ENCODE measurements at regions not wholly inside any gene's neighbourhood (a gene's known extent, or its start where the extent isn't known, plus 50 kb on each side); places are given as distances from the start of the nearest gene placed in this dataset.

GRCh38 chr7:96501318-96501717, 179.4 kb upstream of the SLC25A13 start:
- no peaks in the 10 kb centered on the region for H3K36me3 ChIP-seq
- no peaks in the 10 kb centered on the region for H3K4me1 ChIP-seq
- no peak overlapping the region for H3K4me3 ChIP-seq
- intact Hi-C loops (cut with DNase I) = no loop called here
- H3K27me3 ChIP-seq = no peaks in the 10 kb centered on the region
- DNase-seq = no peak
- H3K27ac ChIP-seq = no peak overlapping the region
- no peak for TF ChIP-seq EP300 (IDR thresholded peaks at IDR 0.05)
- TF ChIP-seq CTCF (IDR thresholded peaks at IDR 0.05) = no peak
- TF ChIP-seq POLR2A (IDR thresholded peaks at IDR 0.05) = no peak
- TF ChIP-seq POLR2AphosphoS5 (IDR thresholded peaks at IDR 0.05) = no peak
- no peaks in the 10 kb centered on the region for H3K9me3 ChIP-seq

GRCh38 chr7:96499532-96499931, 177.6 kb upstream of the SLC25A13 start:
- Histone ChIP-seq H3K4me3 (no peak overlapping the region), H3K4me1 (no peaks in the 10 kb centered on the region), H3K36me3 (no peaks in the 10 kb centered on the region), H3K27me3 (no peaks in the 10 kb centered on the region), H3K9me3 (no peaks in the 10 kb centered on the region), H3K27ac (no peak overlapping the region)
- intact Hi-C loops (cut with DNase I) = no loop called here
- DNase-seq = no peak
- TF ChIP-seq POLR2A (IDR thresholded peaks at IDR 0.05) (no peak), CTCF (IDR thresholded peaks at IDR 0.05) (no peak), POLR2AphosphoS5 (IDR thresholded peaks at IDR 0.05) (no peak), EP300 (IDR thresholded peaks at IDR 0.05) (no peak)
- WGBS, 2 donors = 47 to 61% methylated on average over 3 of the region's 3 CpGs

- Histone ChIP-seq H3K27ac (no peak overlapping the region), H3K4me1 (no peaks in the 10 kb centered on the region), H3K36me3 (no peaks in the 10 kb centered on the region), H3K9me3 (no peaks in the 10 kb centered on the region), H3K4me3 (no peak overlapping the region), H3K27me3 (no peaks in the 10 kb centered on the region)
- DNase-seq = no peak
- no peak for TF ChIP-seq POLR2AphosphoS5 (IDR thresholded peaks at IDR 0.05)
- TF ChIP-seq CTCF (IDR thresholded peaks at IDR 0.05) = no peak
- no peak for TF ChIP-seq POLR2A (IDR thresholded peaks at IDR 0.05)
- no peak for TF ChIP-seq EP300 (IDR thresholded peaks at IDR 0.05)
- WGBS, 2 donors = 65 to 84% methylated on average over 2 of the region's 2 CpGs
- intact Hi-C loops (cut with DNase I) = no loop called here
These were observed 175.7 kb upstream of the SLC25A13 start for GRCh38 chr7:96497567-96497966.

- H3K4me1 ChIP-seq = no peaks in the 10 kb centered on the region
- H3K4me3 ChIP-seq = no peak overlapping the region
- WGBS, 2 donors = 41 to 42% methylated on average over 6 of the region's 6 CpGs
- no peak overlapping the region for H3K27ac ChIP-seq
- H3K27me3 ChIP-seq = no peaks in the 10 kb centered on the region
- no peak for DNase-seq
- H3K9me3 ChIP-seq = no peaks in the 10 kb centered on the region
- intact Hi-C loops (cut with DNase I) = no loop called here
- no peak for TF ChIP-seq EP300 (IDR thresholded peaks at IDR 0.05)
- TF ChIP-seq POLR2AphosphoS5 (IDR thresholded peaks at IDR 0.05) = no peak
- no peak for TF ChIP-seq CTCF (IDR thresholded peaks at IDR 0.05)
- TF ChIP-seq POLR2A (IDR thresholded peaks at IDR 0.05) = no peak
- H3K36me3 ChIP-seq = no peaks in the 10 kb centered on the region
These were observed 173.9 kb upstream of the SLC25A13 start for GRCh38 chr7:96495751-96496216.

- no peaks in the 10 kb centered on the region for H3K4me1 ChIP-seq
- no peaks in the 10 kb centered on the region for H3K36me3 ChIP-seq
- H3K4me3 ChIP-seq = no peak overlapping the region
- no peaks in the 10 kb centered on the region for H3K9me3 ChIP-seq
- 86 to 87% methylated on average over 4 of the region's 4 CpGs for WGBS, 2 donors
- intact Hi-C loops (cut with DNase I) = no loop called here
- TF ChIP-seq EP300 (IDR thresholded peaks at IDR 0.05) (no peak), POLR2AphosphoS5 (IDR thresholded peaks at IDR 0.05) (no peak), CTCF (IDR thresholded peaks at IDR 0.05) (no peak), POLR2A (IDR thresholded peaks at IDR 0.05) (no peak)
- H3K27me3 ChIP-seq = no peaks in the 10 kb centered on the region
- no peak for DNase-seq
- no peak overlapping the region for H3K27ac ChIP-seq
These were observed 164.8 kb upstream of the SLC25A13 start for GRCh38 chr7:96486681-96487080.

Measured in sigmoid colon (tissue), 6 donors.